ENCODE measurements at regions not wholly inside any gene's neighbourhood (a gene's known extent, or its start where the extent isn't known, plus 50 kb on each side); places are given as distances from the start of the nearest gene placed in this dataset.
A peak's percentile ranks its signal among the peaks of the same experiment; 100 is the strongest.
"Not testable (repeated sequence)": the region's sequence is repeated elsewhere in the genome, so short reads cannot be mapped to it uniquely, and the experiment has no call there.

- ATAC-seq (peak; percentile 79), DNase-seq (peak in 2 of 3 donors; percentile 12 to 37)
- Mint-ChIP-seq H3K4me3 (no peak overlapping the region), H3K27ac (no peak overlapping the region), H3K36me3 (ENCODE audit: low read depth) (no peaks in the 10 kb centered on the region), H3K27me3 (peaks cover 8% of the 10 kb centered on the region), H3K4me1 (peaks cover 4% of the 10 kb centered on the region)
- no peaks in the 10 kb centered on the region for H3K9me3 ChIP-seq (ENCODE audit: control insufficient read depth, low read length, poor library complexity, severe bottlenecking)
Observed at GRCh38 chr18:57881818-57882413, 78.8 kb upstream of the ATP8B1 start.

DNA sequence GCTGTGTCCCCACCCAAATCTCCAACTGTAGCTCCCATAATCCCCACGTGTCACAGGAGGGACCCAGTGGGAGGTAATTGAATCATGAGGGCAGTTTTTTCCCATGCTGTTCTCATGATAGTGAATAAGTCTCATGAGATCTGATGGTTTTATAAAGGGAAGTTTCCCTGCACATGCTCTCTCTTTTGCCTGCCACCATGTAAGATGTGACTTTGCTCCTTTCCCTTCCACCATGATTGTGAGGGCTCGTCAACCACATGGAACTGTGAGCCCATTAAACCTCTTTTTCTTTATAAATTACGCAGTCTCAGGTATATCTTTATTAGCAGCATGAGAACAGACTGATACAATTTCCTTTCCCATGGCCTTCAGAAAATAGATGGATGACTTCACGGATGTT, 76.8 kb upstream of the ATP8B1 start:
- H3K36me3 Mint-ChIP-seq (ENCODE audit: low read depth); H3K9me3 ChIP-seq (ENCODE audit: control insufficient read depth, low read length, poor library complexity, severe bottlenecking); ATAC-seq; H3K4me3 Mint-ChIP-seq; H3K27ac Mint-ChIP-seq; H3K4me1 Mint-ChIP-seq; DNase-seq; H3K27me3 Mint-ChIP-seq: not testable (repeated sequence)

DNA sequence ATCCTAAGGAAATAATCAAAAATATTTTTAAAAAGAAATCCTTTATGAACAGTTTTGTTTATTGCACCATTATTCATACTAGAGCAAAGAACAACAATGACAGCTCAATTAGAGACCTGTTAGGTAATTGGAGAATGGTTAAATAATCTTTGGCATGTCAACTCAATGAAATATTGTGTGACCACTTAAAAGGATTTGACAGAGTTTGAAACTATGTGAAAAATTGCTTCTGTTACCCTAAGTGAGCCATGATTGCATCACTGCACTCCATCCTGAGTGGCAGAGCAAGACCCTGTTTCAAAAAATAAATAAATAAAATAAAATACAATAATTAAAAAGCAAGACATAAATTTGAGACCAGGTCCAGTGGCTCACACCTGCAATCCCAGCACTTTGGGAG, 66.1 kb upstream of the ATP8B1 start:
- peaks cover 2% of the 10 kb centered on the region for H3K36me3 Mint-ChIP-seq (ENCODE audit: low read depth)
- peaks cover 2% of the 10 kb centered on the region for H3K9me3 ChIP-seq (ENCODE audit: control insufficient read depth, low read length, poor library complexity, severe bottlenecking)
- no peak for ATAC-seq
- peaks cover 19% of the 10 kb centered on the region for H3K27me3 Mint-ChIP-seq
- DNase-seq = no peak
- H3K4me1 Mint-ChIP-seq = no peaks in the 10 kb centered on the region
- H3K4me3 Mint-ChIP-seq = no peak overlapping the region
- no peak overlapping the region for H3K27ac Mint-ChIP-seq

- no peaks in the 10 kb centered on the region for H3K4me1 Mint-ChIP-seq
- peaks cover 28% of the 10 kb centered on the region for H3K27me3 Mint-ChIP-seq
- H3K9me3 ChIP-seq (ENCODE audit: control insufficient read depth, low read length, poor library complexity, severe bottlenecking) = no peaks in the 10 kb centered on the region
- no peaks in the 10 kb centered on the region for H3K36me3 Mint-ChIP-seq (ENCODE audit: low read depth)
- no peak overlapping the region for H3K27ac Mint-ChIP-seq
- DNase-seq (no peak), ATAC-seq (no peak)
- no peak overlapping the region for H3K4me3 Mint-ChIP-seq
Observed at GRCh38 chr18:57866355-57866754, 63.2 kb upstream of the ATP8B1 start.

DNA sequence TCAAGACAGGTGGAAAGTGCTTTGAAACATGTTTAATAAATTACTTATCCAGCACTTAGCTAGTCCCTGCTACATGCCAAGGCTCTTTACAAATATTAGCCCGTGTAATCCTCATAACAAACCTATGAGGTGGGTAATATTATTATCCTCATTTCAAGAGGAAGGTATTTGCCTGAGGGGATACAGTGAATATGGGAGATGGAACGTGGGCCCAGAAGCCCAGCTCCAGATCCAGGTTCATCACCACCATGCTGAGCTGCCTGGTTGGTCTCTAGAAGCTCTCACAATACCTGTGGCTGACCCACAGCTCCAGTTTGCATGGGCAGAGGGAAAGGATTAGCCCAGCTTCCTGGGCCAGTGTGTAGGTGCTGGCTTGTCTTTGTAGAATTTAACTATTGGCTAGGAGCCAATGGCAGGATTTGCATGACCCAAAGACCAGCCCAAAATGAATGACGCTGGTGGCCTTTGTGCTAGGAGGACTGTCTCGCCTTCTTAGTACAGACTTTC, 61.6 kb upstream of the ATP8B1 start:
- peaks cover 28% of the 10 kb centered on the region for H3K27me3 Mint-ChIP-seq
- H3K4me3 Mint-ChIP-seq = no peak overlapping the region

GRCh38 chr18:57863706-57864105, 60.6 kb upstream of the ATP8B1 start:
- Mint-ChIP-seq H3K27me3 (peaks cover 27% of the 10 kb centered on the region), H3K27ac (no peak overlapping the region), H3K36me3 (ENCODE audit: low read depth) (no peaks in the 10 kb centered on the region), H3K4me1 (no peaks in the 10 kb centered on the region), H3K4me3 (no peak overlapping the region)
- H3K9me3 ChIP-seq (ENCODE audit: control insufficient read depth, low read length, poor library complexity, severe bottlenecking) = no peaks in the 10 kb centered on the region
- ATAC-seq (no peak), DNase-seq (no peak)

More for the DNA sequence above, 61.6 kb upstream of the ATP8B1 start:
- Mint-ChIP-seq H3K27ac (no peak overlapping the region), H3K36me3 (ENCODE audit: low read depth) (no peaks in the 10 kb centered on the region), H3K4me1 (no peaks in the 10 kb centered on the region)
- no peaks in the 10 kb centered on the region for H3K9me3 ChIP-seq (ENCODE audit: control insufficient read depth, low read length, poor library complexity, severe bottlenecking)
- no peak for ATAC-seq
- DNase-seq = no peak

- no peaks in the 10 kb centered on the region for H3K9me3 ChIP-seq (ENCODE audit: control insufficient read depth, low read length, poor library complexity, severe bottlenecking)
- Mint-ChIP-seq H3K27me3 (peaks cover 9% of the 10 kb centered on the region), H3K27ac (no peak overlapping the region), H3K4me3 (no peak overlapping the region), H3K4me1 (no peaks in the 10 kb centered on the region), H3K36me3 (ENCODE audit: low read depth) (no peaks in the 10 kb centered on the region)
- ATAC-seq = no peak
- DNase-seq = no peak
Observed at GRCh38 chr18:57859314-57859713, 56.2 kb upstream of the ATP8B1 start.

- H3K36me3 Mint-ChIP-seq (ENCODE audit: low read depth) = no peaks in the 10 kb centered on the region
- H3K4me1 Mint-ChIP-seq = no peaks in the 10 kb centered on the region
- DNase-seq (no peak), ATAC-seq (no peak)
- H3K9me3 ChIP-seq (ENCODE audit: control insufficient read depth, low read length, poor library complexity, severe bottlenecking) = no peaks in the 10 kb centered on the region
- H3K27ac Mint-ChIP-seq = no peak overlapping the region
- no peak overlapping the region for H3K4me3 Mint-ChIP-seq
- peaks cover 8% of the 10 kb centered on the region for H3K27me3 Mint-ChIP-seq
Observed at GRCh38 chr18:57856557-57857280, 53.6 kb upstream of the ATP8B1 start.

- Mint-ChIP-seq H3K4me1 (no peaks in the 10 kb centered on the region), H3K27me3 (peaks cover 8% of the 10 kb centered on the region), H3K4me3 (no peak overlapping the region), H3K36me3 (ENCODE audit: low read depth) (no peaks in the 10 kb centered on the region), H3K27ac (no peak overlapping the region)
- no peaks in the 10 kb centered on the region for H3K9me3 ChIP-seq (ENCODE audit: control insufficient read depth, low read length, poor library complexity, severe bottlenecking)
- no peak for ATAC-seq
- no peak for DNase-seq
Observed at GRCh38 chr18:57856128-57856527, 53.0 kb upstream of the ATP8B1 start.

- H3K4me1 Mint-ChIP-seq = no peaks in the 10 kb centered on the region
Observed at GRCh38 chr18:57855551-57855950, 52.4 kb upstream of the ATP8B1 start.

GRCh38 chr18:57854726-57855125, 51.6 kb upstream of the ATP8B1 start:
- Mint-ChIP-seq H3K27me3 (peaks cover 14% of the 10 kb centered on the region), H3K4me3 (no peak overlapping the region), H3K4me1 (no peaks in the 10 kb centered on the region), H3K27ac (no peak overlapping the region), H3K36me3 (ENCODE audit: low read depth) (no peaks in the 10 kb centered on the region)
- ATAC-seq (no peak), DNase-seq (no peak)
- H3K9me3 ChIP-seq (ENCODE audit: control insufficient read depth, low read length, poor library complexity, severe bottlenecking) = no peaks in the 10 kb centered on the region

More at GRCh38 chr18:57855551-57855950, 52.4 kb upstream of the ATP8B1 start:
- H3K36me3 Mint-ChIP-seq (ENCODE audit: low read depth) = no peaks in the 10 kb centered on the region
- H3K27me3 Mint-ChIP-seq = peaks cover 8% of the 10 kb centered on the region
- H3K27ac Mint-ChIP-seq = no peak overlapping the region
- ATAC-seq = no peak
- no peak overlapping the region for H3K4me3 Mint-ChIP-seq
- H3K9me3 ChIP-seq (ENCODE audit: control insufficient read depth, low read length, poor library complexity, severe bottlenecking) = no peaks in the 10 kb centered on the region
- no peak for DNase-seq

DNA sequence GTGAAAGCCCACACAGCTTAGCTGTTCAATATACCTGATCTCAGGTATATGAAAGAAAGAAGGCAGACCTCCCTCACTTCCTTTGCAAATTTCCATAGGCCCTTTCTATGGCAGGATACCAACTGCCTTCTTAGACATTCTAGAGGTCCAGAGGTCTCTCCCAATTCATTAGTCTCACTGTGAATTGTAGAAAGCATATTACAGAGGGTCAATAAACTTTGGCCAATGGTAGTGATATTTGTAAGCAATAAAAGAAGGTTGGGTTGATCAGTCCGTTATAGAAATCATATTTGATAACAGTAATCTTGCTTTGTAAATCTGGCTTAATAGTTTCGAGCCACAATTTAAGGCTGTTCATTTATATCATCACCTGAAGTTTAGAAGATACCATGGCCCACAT, 50.7 kb upstream of the ATP8B1 start:
- H3K27ac Mint-ChIP-seq = no peak overlapping the region
- H3K36me3 Mint-ChIP-seq (ENCODE audit: low read depth) = no peaks in the 10 kb centered on the region
- DNase-seq (no peak), ATAC-seq (no peak)
- H3K27me3 Mint-ChIP-seq = peaks cover 21% of the 10 kb centered on the region
- H3K4me1 Mint-ChIP-seq = no peaks in the 10 kb centered on the region
- H3K9me3 ChIP-seq (ENCODE audit: control insufficient read depth, low read length, poor library complexity, severe bottlenecking) = no peaks in the 10 kb centered on the region
- no peak overlapping the region for H3K4me3 Mint-ChIP-seq

DNA sequence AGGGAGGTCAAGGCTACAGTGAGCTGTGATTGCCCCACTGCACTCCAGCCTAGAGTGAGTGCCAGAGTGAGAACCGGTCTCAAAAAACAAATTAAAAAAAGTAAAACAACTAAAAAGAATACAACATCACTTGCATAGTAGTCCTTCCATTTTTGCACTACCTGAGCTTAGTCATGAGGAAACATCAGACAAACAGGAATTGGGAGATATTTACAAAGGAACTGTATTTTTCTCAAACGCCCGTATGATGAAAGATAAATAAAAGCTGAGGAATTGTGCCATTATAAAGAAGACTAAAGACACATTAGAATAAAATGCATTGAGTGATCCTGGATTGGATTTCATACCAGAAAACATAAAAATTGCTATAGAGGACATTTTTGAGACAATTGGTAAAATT, 50.0 kb upstream of the ATP8B1 start:
- H3K27ac Mint-ChIP-seq = no peak overlapping the region
- no peaks in the 10 kb centered on the region for H3K4me1 Mint-ChIP-seq
- no peak for ATAC-seq
- no peak overlapping the region for H3K4me3 Mint-ChIP-seq
- no peaks in the 10 kb centered on the region for H3K9me3 ChIP-seq (ENCODE audit: control insufficient read depth, low read length, poor library complexity, severe bottlenecking)
- H3K36me3 Mint-ChIP-seq (ENCODE audit: low read depth) = no peaks in the 10 kb centered on the region
- DNase-seq = no peak
- peaks cover 22% of the 10 kb centered on the region for H3K27me3 Mint-ChIP-seq

Data from T-helper 17 cell (primary cell).